K562 (cell line): ENCODE measurements at regions not wholly inside any gene's neighbourhood (a gene's known extent, or its start where the extent isn't known, plus 50 kb on each side); places are given as distances from the start of the nearest gene placed in this dataset.

Experiments used
- ATAC-seq: fragments of 200-7000 bp; cut with Tn5 transposase; 3 replicates; pipeline ENCODE4 v1.9.1; 2020; ENCODE audit warnings: moderate library complexity
- BruUV-seq: library from RNA; stranded (reverse); fragments of 400-500 nt; replicated peaks from 2 replicates; lab custom pipeline; 2021; lab: Mats Ljungman, UMichigan
- CTCF ChIA-PET: fragments of 300-600 bp; formaldehyde crosslinking; extraction: SDS; loops from one replicate; lab custom pipeline; 2021; ENCODE audit warnings: low intra/inter-chr PET ratio; lab: Yijun Ruan, JAX
- POLR2A ChIA-PET: fragments of 300-600, 350-650 bp; sonication (Branson Sonifier 250); formaldehyde crosslinking; extraction: SDS; loops from one replicate; lab custom pipeline; 2021; ENCODE audit warnings: antibody characterized with exemption, inconsistent platforms; lab: Yijun Ruan, JAX
- DNase-seq, 4 experiments: peaks; one replicate each; pipeline versions ENCODE4 v3.0.0 to v3.0.0-alpha.2; 2011 to 2018; ENCODE audit warnings: low spot score in 3 of 4, mixed read lengths in 3 of 4; ENCODE audit errors: extremely low read depth in 1 of 4
- FAIRE-seq: peaks from 2 replicates; lab custom pipeline; 2011; peaks lifted over from hg19 to GRCh38; lab: Jason Lieb, UNC
- H2AFZ ChIP-seq: 2 replicates; pipeline ENCODE4 v1.6.0; 2011; ENCODE audit warnings: low read depth, low read length, control low read depth, inconsistent platforms
- H3K27ac ChIP-seq: fragments of 200-600 bp; 3 replicates; pipeline ENCODE4 v1.8.0; 2011; ENCODE audit warnings: low read depth, mild to moderate bottlenecking, control low read depth, inconsistent platforms, low read length, moderate library complexity, mixed read lengths; ENCODE audit errors: extremely low read depth
- H3K27me3 ChIP-seq, 2 experiments: fragments of 300-600 bp in 1 of 2; 2 replicates in 1 of 2; 3 replicates in 1 of 2; pipeline versions ENCODE4 v1.6.0 to v1.8.0; 2011; ENCODE audit warnings: inconsistent platforms in 2 of 2, low read length in 2 of 2, mild to moderate bottlenecking in 1 of 2, mixed read lengths in 1 of 2, moderate library complexity in 1 of 2; ENCODE audit not compliant: control insufficient read depth in 2 of 2, insufficient read depth in 2 of 2
- H3K36me3 ChIP-seq: fragments of 300-600 bp; 3 replicates; pipeline ENCODE4 v1.8.0; 2011; ENCODE audit warnings: mild to moderate bottlenecking, low read length, inconsistent platforms; ENCODE audit not compliant: control insufficient read depth, insufficient read depth
- H3K4me1 ChIP-seq, 2 experiments: fragments of 200-600 bp in 1 of 2; replicated peaks in 1 of 2; 2 replicates in 1 of 2; 3 replicates in 1 of 2; pipeline versions ENCODE4 v1.5.1 to v1.8.0; 2011; ENCODE audit warnings: inconsistent platforms in 2 of 2, low read length in 2 of 2, mild to moderate bottlenecking in 1 of 2, mixed read lengths in 1 of 2, moderate library complexity in 1 of 2; ENCODE audit not compliant: control insufficient read depth in 2 of 2, insufficient read depth in 2 of 2
- H3K4me2 ChIP-seq: 2 replicates; pipeline ENCODE4 v1.6.1; 2011; ENCODE audit warnings: low read length, control low read depth, inconsistent platforms, mixed read lengths; ENCODE audit not compliant: insufficient read depth
- H3K4me3 ChIP-seq: fragments of 200-600 bp; sonication (generic), shearing (Covaris generic); 2 replicates; pipeline ENCODE4 v1.5.1; 2016; ENCODE audit warnings: control low read depth, inconsistent platforms
- H3K79me2 ChIP-seq: fragments of 200-600 bp; 3 replicates; pipeline ENCODE4 v1.8.0; 2011; ENCODE audit warnings: low read length, inconsistent platforms; ENCODE audit not compliant: control insufficient read depth, insufficient read depth
- H3K9ac ChIP-seq, 2 experiments: 2 replicates each; pipeline versions ENCODE4 v1.6.0 to v1.6.1; 2011; ENCODE audit warnings: low read depth in 2 of 2, low read length in 2 of 2, control low read depth in 1 of 2, inconsistent platforms in 1 of 2, mild to moderate bottlenecking in 1 of 2, mixed read lengths in 1 of 2; ENCODE audit not compliant: insufficient read depth in 1 of 2
- H3K9me1 ChIP-seq: one replicate; pipeline ENCODE4 v1.6.0; 2011; ENCODE audit warnings: inconsistent platforms, mild to moderate bottlenecking, low read length, moderate library complexity; ENCODE audit not compliant: control insufficient read depth, insufficient read depth
- H3K9me3 ChIP-seq: replicated peaks from 2 replicates; pipeline ENCODE4 v1.5.1; 2011; ENCODE audit warnings: low read depth, low read length, inconsistent platforms; ENCODE audit not compliant: control insufficient read depth, insufficient read depth
- H4K20me1 ChIP-seq: replicated peaks from 2 replicates; pipeline ENCODE4 v1.6.1; 2011; ENCODE audit warnings: low read length, inconsistent platforms, mixed read lengths; ENCODE audit not compliant: control insufficient read depth, insufficient read depth
- ARID2 ChIP-seq: fragments of 450-650 bp; IDR thresholded peaks from 2 replicates; pipeline ENCODE4 v1.6.1; 2017; ENCODE audit warnings: antibody characterized with exemption, mild to moderate bottlenecking
- BMI1 ChIP-seq: fragments of 150-350 bp; IDR thresholded peaks from 2 replicates; pipeline ENCODE4 v1.6.1; 2014; ENCODE audit warnings: low read length
- E2F8 ChIP-seq: fragments of 450-650 bp; IDR thresholded peaks from 2 replicates; pipeline ENCODE4 v1.7.1; 2018; ENCODE audit warnings: mild to moderate bottlenecking, low read depth; ENCODE audit not compliant: partially characterized antibody
- GABPA ChIP-seq: fragments of 200-800 bp; sonication (Bioruptor generic); conservative IDR thresholded peaks from 2 replicates; pipeline ENCODE4 v1.6.1; 2016; ENCODE audit warnings: low read depth, missing genetic modification characterization, missing compliant biosample characterization
- HNRNPH1 ChIP-seq: fragments of 200-400 bp; formaldehyde crosslinking; optimal IDR thresholded peaks from 2 replicates; pipeline ENCODE3; 2017; ENCODE audit warnings: low read depth, mild to moderate bottlenecking, low read length, moderate library complexity
- RBM34 ChIP-seq: fragments of 200-400 bp; formaldehyde crosslinking; IDR thresholded peaks from 2 replicates; pipeline ENCODE4 v1.6.1; 2018; ENCODE audit warnings: low read length, borderline replicate concordance; ENCODE audit not compliant: insufficient read depth
- RFX7 ChIP-seq: fragments of 250-450 bp; sonication (Bioruptor Pico); IDR thresholded peaks from 2 replicates; pipeline ENCODE4 v1.5.1; 2021; ENCODE audit warnings: mild to moderate bottlenecking
- SIN3B ChIP-seq: fragments of 450-650 bp; IDR thresholded peaks from 2 replicates; pipeline ENCODE4 v1.6.1; 2017; ENCODE audit warnings: low read depth, mild to moderate bottlenecking, moderate library complexity
- SMARCA4 ChIP-seq: fragments of 450-650 bp; IDR thresholded peaks from 2 replicates; pipeline ENCODE4 v1.6.1; 2016
- SMC3 ChIP-seq: conservative IDR thresholded peaks from 2 replicates; pipeline ENCODE4 v1.6.1; 2011; ENCODE audit warnings: low read depth, low read length, improper control_type of control experiment; ENCODE audit not compliant: insufficient read depth
- TEAD1 ChIP-seq, 2 experiments: fragments of 450-650 bp in 1 of 2; sonication (generic) in 1 of 2; formaldehyde crosslinking; IDR thresholded peaks; 2 replicates each; pipeline versions ENCODE4 v1.4.0 to v1.8.0; 2020 to 2022; ENCODE audit warnings: mild to moderate bottlenecking in 2 of 2, missing genetic modification reagents in 1 of 2
- ZFPM2 ChIP-seq: fragments of 250-450 bp; sonication (Bioruptor Pico); IDR thresholded peaks from 2 replicates; pipeline ENCODE4 v1.5.1; 2022; ENCODE audit warnings: mild to moderate bottlenecking
- ZNF143 ChIP-seq: sonication (generic); formaldehyde crosslinking; IDR thresholded peaks from 2 replicates; pipeline ENCODE4 v1.9.0; 2022; ENCODE audit warnings: mild to moderate bottlenecking, missing genetic modification reagents
- ZNF277 ChIP-seq: fragments of 250-450 bp; sonication (Bioruptor Pico); IDR thresholded peaks from 2 replicates; pipeline ENCODE4 v1.8.0; 2022; ENCODE audit warnings: inconsistent platforms, mild to moderate bottlenecking, moderate library complexity, borderline replicate concordance
- ZNF41 ChIP-seq: fragments of 250-450 bp; sonication (Bioruptor Pico); conservative IDR thresholded peaks from 2 replicates; pipeline ENCODE4 v1.4.0; 2020; ENCODE audit warnings: mild to moderate bottlenecking
- ZNF766 ChIP-seq: fragments of 200-800 bp; sonication (Bioruptor generic); conservative IDR thresholded peaks from 2 replicates; pipeline ENCODE4 v1.6.1; 2016; ENCODE audit warnings: missing genetic modification characterization, missing compliant biosample characterization
- ZSCAN32 ChIP-seq: fragments of 450-650 bp; formaldehyde crosslinking; IDR thresholded peaks from 2 replicates; pipeline ENCODE4 v1.4.0; 2020; ENCODE audit warnings: mild to moderate bottlenecking, moderate library complexity
- ZZZ3 ChIP-seq: fragments of 450-650 bp; IDR thresholded peaks from 2 replicates; pipeline ENCODE4 v1.6.1; 2016; ENCODE audit warnings: antibody characterized with exemption, mild to moderate bottlenecking, moderate library complexity
- whole genome bisulfite sequencing: fragments of 100-300 bp; shearing (Covaris generic); methylation state at CpG from one replicate; pipeline ENCODE4 v1.1.6; 2016; ENCODE audit warnings: low coverage, mixed read lengths; ENCODE audit not compliant: insufficient coverage; ENCODE audit errors: missing lambda C conversion rate; 5-methylcytosine and 5-hydroxymethylcytosine counted together
- in situ Hi-C: fragments of 300-500 bp; cut with MboI; formaldehyde crosslinking; loops from 4 replicates; pipeline ENCODE4 v1.15.0; 2018; ENCODE audit warnings: inconsistent platforms, mixed read lengths
- intact Hi-C: fragments of 100-400 bp; cut with micrococcal nuclease; formaldehyde crosslinking; loops from 2 replicates; pipeline ENCODE4 v1.14.2; 2022
- TF ChIP-seq, protein P1 (sequence below), 2 experiments: IDR thresholded peaks; 2 replicates each; pipeline ENCODE4 v1.6.1; 2011; ENCODE audit warnings: borderline replicate concordance in 1 of 2, control low read depth in 1 of 2, low read depth in 1 of 2, low read length in 1 of 2, mild to moderate bottlenecking in 1 of 2, mixed read lengths in 1 of 2, moderate library complexity in 1 of 2; ENCODE audit not compliant: insufficient read depth in 1 of 2, insufficient read length in 1 of 2, poor library complexity in 1 of 2, severe bottlenecking in 1 of 2; ENCODE audit errors: extremely low read depth in 1 of 2

DNA sequence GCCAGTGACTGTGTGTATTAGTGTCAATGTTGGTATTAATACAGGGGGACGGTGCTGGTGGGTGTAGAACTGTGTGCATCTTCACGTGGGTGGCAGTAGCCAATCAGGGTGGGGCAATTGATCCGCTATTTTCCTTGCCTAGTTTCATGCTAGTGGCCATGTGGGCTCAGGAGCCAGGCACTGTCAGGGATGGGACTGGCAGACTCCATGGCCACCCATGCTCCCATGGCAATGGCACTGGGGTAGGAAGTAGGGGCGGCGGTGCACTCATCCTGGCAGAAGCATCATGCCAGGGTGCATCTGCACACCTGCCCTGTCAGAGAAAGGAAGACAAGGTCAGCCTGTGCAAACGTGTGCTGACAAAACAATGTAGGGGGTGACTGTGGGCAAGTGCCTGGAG lies 122.1 kb upstream of the MAGEC2 start:
- Histone ChIP-seq H2AFZ (no peak overlapping the region), H3K9me3 (no peaks in the 10 kb centered on the region), H3K9ac (no peak overlapping the region), H3K79me2 (no peaks in the 10 kb centered on the region), H4K20me1 (no peaks in the 10 kb centered on the region), H3K4me1 (no peaks in the 10 kb centered on the region), H3K36me3 (no peaks in the 10 kb centered on the region), H3K27ac (no peak overlapping the region), H3K9me1 (no peaks in the 10 kb centered on the region), H3K4me2 (no peak overlapping the region), H3K27me3 (no peaks in the 10 kb centered on the region), H3K4me3 (no peak overlapping the region)
- FAIRE-seq (no peak), ATAC-seq (no peak), DNase-seq (no peak)
- 0% methylated on average over 6 of the region's 6 CpGs for WGBS
- POLR2A ChIA-PET, result no interaction called here
- BruUV-seq, result no TSS peak
- in situ Hi-C loops, result no loop called here
- CTCF ChIA-PET, result no interaction called here
- intact Hi-C loops, result no loop called here
- no peak for TF ChIP-seq ZFPM2 (CRISPR knock-in tag)
- no peak for TF ChIP-seq ZZZ3
- no peak for TF ChIP-seq RFX7 (CRISPR knock-in tag)
- no peak for TF ChIP-seq E2F8
- no peak for TF ChIP-seq SIN3B
- TF ChIP-seq SMC3, result no peak
- no peak for TF ChIP-seq ZNF277 (CRISPR knock-in tag)
- TF ChIP-seq RBM34, result no peak
- TF ChIP-seq ARID2, result no peak
- no peak for TF ChIP-seq GABPA (tag)
- TF ChIP-seq, protein P1, sequence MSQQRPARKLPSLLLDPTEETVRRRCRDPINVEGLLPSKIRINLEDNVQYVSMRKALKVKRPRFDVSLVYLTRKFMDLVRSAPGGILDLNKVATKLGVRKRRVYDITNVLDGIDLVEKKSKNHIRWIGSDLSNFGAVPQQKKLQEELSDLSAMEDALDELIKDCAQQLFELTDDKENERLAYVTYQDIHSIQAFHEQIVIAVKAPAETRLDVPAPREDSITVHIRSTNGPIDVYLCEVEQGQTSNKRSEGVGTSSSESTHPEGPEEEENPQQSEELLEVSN (IDR thresholded peaks at IDR 0.05; ENCODE audit: borderline replicate concordance in 1 of 2, extremely low read depth in 1 of 2, insufficient read depth in 1 of 2, insufficient read length in 1 of 2, low read depth in 1 of 2, low read length in 1 of 2, poor library complexity in 1 of 2, severe bottlenecking in 1 of 2), result no peak
- no peak for TF ChIP-seq BMI1
- no peak for TF ChIP-seq ZNF41 (CRISPR knock-in tag)
- no peak for TF ChIP-seq HNRNPH1
- no peak for TF ChIP-seq SMARCA4
- TF ChIP-seq TEAD1 (CRISPR knock-in tag; IDR thresholded peaks at IDR 0.05), result no peak
- no peak for TF ChIP-seq ZNF143 (CRISPR knock-in tag)
- no peak for TF ChIP-seq ZNF766 (CRISPR knock-in tag)
- TF ChIP-seq ZSCAN32, result no peak
